A549 (cell line): ENCODE measurements at regions not wholly inside any gene's neighbourhood (a gene's known extent, or its start where the extent isn't known, plus 50 kb on each side); places are given as distances from the start of the nearest gene placed in this dataset.

Experiments used
- ATAC-seq, 2 experiments: fragments of 200-7000 bp in 1 of 2; fragments of >200 bp in 1 of 2; cut with Nextera tagmentation in 1 of 2; cut with Tn5 transposase in 1 of 2; 3 replicates each; pipeline versions ENCODE4 v1.8.0 to v1.9.1; 2018 to 2020; ENCODE audit warnings: mild to moderate bottlenecking in 1 of 2, moderate library complexity in 1 of 2
- CTCF ChIA-PET: fragments of 300-600 bp; sonication (Branson Sonifier 250); formaldehyde crosslinking; extraction: SDS; loops from one replicate; lab custom pipeline; 2021; ENCODE audit warnings: antibody characterized with exemption, inconsistent platforms; lab: Yijun Ruan, JAX
- POLR2A ChIA-PET: fragments of 350-600 bp; formaldehyde crosslinking; extraction: SDS; loops from one replicate; lab custom pipeline; 2021; ENCODE audit warnings: antibody characterized with exemption, inconsistent platforms; lab: Yijun Ruan, JAX
- DNase-seq, 2 experiments: peaks; one replicate each; pipeline versions ENCODE4 v3.0.0 to v3.0.0-alpha.2; 2011 to 2016; ENCODE audit warnings: low read depth in 1 of 2, low spot score in 1 of 2
- FAIRE-seq: peaks from 2 replicates; lab custom pipeline; 2011; peaks lifted over from hg19 to GRCh38; lab: Jason Lieb, UNC
- H3K27ac ChIP-seq, 2 experiments: fragments of >200 bp; sonication (Bioruptor Twin); formaldehyde crosslinking; 3 replicates each; pipeline ENCODE4 v1.5.1; 2016 to 2017
- H3K4me1 ChIP-seq: fragments of >200 bp; sonication (Bioruptor Twin); formaldehyde crosslinking; 3 replicates; pipeline ENCODE4 v1.6.1; 2016
- H3K4me2 ChIP-seq: fragments of >200 bp; sonication (Bioruptor Twin); formaldehyde crosslinking; 3 replicates; pipeline ENCODE4 v1.6.1; 2016
- H3K4me3 ChIP-seq: fragments of >200 bp; sonication (Bioruptor Twin); formaldehyde crosslinking; 3 replicates; pipeline ENCODE4 v1.5.1; 2016
- H3K9me3 ChIP-seq: fragments of >200 bp; sonication (Bioruptor Twin); formaldehyde crosslinking; 3 replicates; pipeline ENCODE4 v1.6.1; 2016
- ATOH8 ChIP-seq: fragments of 250-450 bp; sonication (Bioruptor Pico); IDR thresholded peaks from 2 replicates; pipeline ENCODE4 v1.5.0; 2020; ENCODE audit warnings: low read depth, mild to moderate bottlenecking, moderate library complexity
- CBX2 ChIP-seq: fragments of 200-600 bp; sonication (generic); IDR thresholded peaks from 2 replicates; pipeline ENCODE4 v1.6.1; 2016; ENCODE audit warnings: low read depth, mild to moderate bottlenecking, borderline replicate concordance
- CBX8 ChIP-seq: fragments of 200-600 bp; sonication (generic); IDR thresholded peaks from 2 replicates; pipeline ENCODE4 v1.6.1; 2016
- CEBPB ChIP-seq, 2 experiments: fragments of >200 bp in 1 of 2; sonication (Bioruptor Twin) in 1 of 2; formaldehyde crosslinking in 1 of 2; IDR thresholded peaks; 2 replicates each; pipeline ENCODE4 v1.6.1; 2012 to 2016
- CTCF ChIP-seq: fragments of >200 bp; sonication (Bioruptor Twin); formaldehyde crosslinking; IDR thresholded peaks from 3 replicates; pipeline ENCODE4 v1.5.1; 2016
- EHF ChIP-seq: fragments of 250-450 bp; sonication (Bioruptor Pico); IDR thresholded peaks from 2 replicates; pipeline ENCODE4 v1.5.0; 2020; ENCODE audit warnings: mild to moderate bottlenecking
- ELK1 ChIP-seq: fragments of 150-350 bp; IDR thresholded peaks from 2 replicates; pipeline ENCODE4 v1.6.1; 2014; ENCODE audit warnings: low read depth, mild to moderate bottlenecking, low read length
- ESRRA ChIP-seq: fragments of 150-350 bp; IDR thresholded peaks from 2 replicates; pipeline ENCODE4 v1.6.1; 2014; ENCODE audit warnings: mild to moderate bottlenecking, low read length, borderline replicate concordance
- GATA3 ChIP-seq: IDR thresholded peaks from 2 replicates; pipeline ENCODE4 v1.6.1; 2012; ENCODE audit warnings: borderline replicate concordance
- HMGXB4 ChIP-seq: fragments of 250-450 bp; sonication (Bioruptor Pico); IDR thresholded peaks from 2 replicates; pipeline ENCODE4 v1.5.0; 2021; ENCODE audit warnings: mild to moderate bottlenecking, moderate library complexity, borderline replicate concordance
- HOXA7 ChIP-seq: fragments of 250-450 bp; sonication (Bioruptor Pico); IDR thresholded peaks from 2 replicates; pipeline ENCODE4 v1.5.0; 2020; ENCODE audit warnings: mild to moderate bottlenecking, moderate library complexity
- JUNB ChIP-seq: fragments of >200 bp; sonication (Bioruptor Twin); formaldehyde crosslinking; IDR thresholded peaks from 2 replicates; pipeline ENCODE4 v1.6.1; 2016
- NPAS2 ChIP-seq: fragments of 250-450 bp; sonication (Bioruptor Pico); IDR thresholded peaks from 2 replicates; pipeline ENCODE4 v1.8.0; 2022; ENCODE audit warnings: mild to moderate bottlenecking, moderate library complexity, borderline replicate concordance
- NR3C1 ChIP-seq: fragments of >200 bp; sonication (Bioruptor Twin); formaldehyde crosslinking; IDR thresholded peaks from 3 replicates; pipeline ENCODE4 v1.6.1; 2017
- PBX3 ChIP-seq: IDR thresholded peaks from 2 replicates; pipeline ENCODE4 v1.6.1; 2012
- PHF8 ChIP-seq: fragments of 200-600 bp; sonication (generic); IDR thresholded peaks from 2 replicates; pipeline ENCODE4 v1.6.1; 2016; ENCODE audit warnings: low read depth, mild to moderate bottlenecking, antibody characterized with exemption, moderate library complexity, borderline replicate concordance
- RAD21 ChIP-seq, 2 experiments: fragments of >200 bp in 1 of 2; sonication (Bioruptor Twin) in 1 of 2; formaldehyde crosslinking in 1 of 2; IDR thresholded peaks in 1 of 2; conservative IDR thresholded peaks in 1 of 2; 2 replicates in 1 of 2; 3 replicates in 1 of 2; pipeline ENCODE4 v1.6.1; 2012 to 2018; ENCODE audit warnings: inconsistent platforms in 1 of 2
- RCOR1 ChIP-seq: fragments of 150-350 bp; IDR thresholded peaks from 2 replicates; pipeline ENCODE4 v1.6.1; 2014; ENCODE audit warnings: antibody characterized with exemption, low read length, low read depth
- RNF2 ChIP-seq: fragments of 200-600 bp; sonication (generic); IDR thresholded peaks from 2 replicates; pipeline ENCODE4 v1.6.1; 2016; ENCODE audit warnings: low read depth, mild to moderate bottlenecking, antibody characterized with exemption, moderate library complexity, borderline replicate concordance
- SREBF2 ChIP-seq: fragments of 450-650 bp; IDR thresholded peaks from 2 replicates; pipeline ENCODE4 v1.6.1; 2014; ENCODE audit warnings: mild to moderate bottlenecking, moderate library complexity
- TFCP2L1 ChIP-seq: fragments of 250-450 bp; sonication (Bioruptor Pico); IDR thresholded peaks from 2 replicates; pipeline ENCODE4 v1.5.0; 2021; ENCODE audit warnings: mild to moderate bottlenecking
- USF2 ChIP-seq: fragments of 450-650 bp; IDR thresholded peaks from 2 replicates; pipeline ENCODE4 v1.6.1; 2014; ENCODE audit warnings: antibody characterized with exemption
- ZFP36 ChIP-seq: fragments of 450-650 bp; IDR thresholded peaks from 2 replicates; pipeline ENCODE4 v1.6.1; 2014; ENCODE audit warnings: borderline replicate concordance; ENCODE audit not compliant: partially characterized antibody
- WGBS: methylation state at CpG from one replicate; pipeline ENCODE4 v1.1.6; 2017; ENCODE audit errors: missing lambda C conversion rate; 5-methylcytosine and 5-hydroxymethylcytosine counted together

- TF ChIP-seq ESRRA (no peak), JUNB (no peak), CTCF (no peak), CBX8 (no peak), ATOH8 (CRISPR knock-in tag) (no peak)
Observed at GRCh38 chr7:56181010-56181409, 64.8 kb upstream of the NUPR2 start (continued).

- 44% methylated on average over 13 of the region's 13 CpGs for WGBS
- H3K4me1 ChIP-seq: no peaks in the 10 kb centered on the region
- CTCF ChIA-PET: no interaction called here
- H3K27ac ChIP-seq: no peak overlapping the region
- no peak for DNase-seq
- TF ChIP-seq RCOR1 (no peak), HOXA7 (CRISPR knock-in tag) (no peak), SREBF2 (no peak), PBX3 (no peak), NR3C1 (no peak), EHF (CRISPR knock-in tag) (no peak), ATOH8 (CRISPR knock-in tag) (no peak), JUNB (no peak), TFCP2L1 (CRISPR knock-in tag) (no peak), PHF8 (no peak), HMGXB4 (no peak), ZFP36 (no peak), USF2 (no peak), RNF2 (no peak), CEBPB (IDR thresholded peaks at IDR 0.05) (no peak), NPAS2 (CRISPR knock-in tag) (no peak), RAD21 (conservative IDR thresholded peaks at IDR 0.05 in 1 of 2, IDR thresholded peaks at IDR 0.05 in 1 of 2) (no peak), ELK1 (no peak), GATA3 (no peak), CBX2 (no peak)
- TF ChIP-seq, all 56 proteins: peak for 0
- FAIRE-seq (no peak), ATAC-seq (no peak)
- Histone ChIP-seq H3K9me3 (0 out of 3 replicates have a peak, but pooled peaks cover 3% of the 10 kb centered on the region), H3K4me2 (no peak overlapping the region), H3K4me3 (no peak overlapping the region)
- POLR2A ChIA-PET: no interaction called here
Observed at GRCh38 chr7:56175771-56176170, 59.6 kb upstream of the NUPR2 start.
